IMR-90 (cell line): ENCODE measurements at regions not wholly inside any gene's neighbourhood (a gene's known extent, or its start where the extent isn't known, plus 50 kb on each side); places are given as distances from the start of the nearest gene placed in this dataset.

Experiments used
- ATAC-seq: fragments of 200-7000 bp; cut with Tn5 transposase; 2 replicates; pipeline ENCODE4 v1.9.1; 2020; ENCODE audit warnings: low read depth, mild to moderate bottlenecking, moderate library complexity
- BruUV-seq: library from RNA; stranded (reverse); fragments of 400-500 nt; replicated peaks from 2 replicates; lab custom pipeline; 2021; lab: Mats Ljungman, UMichigan
- CTCF ChIA-PET: fragments of 300-600 bp; formaldehyde crosslinking; extraction: SDS; loops from one replicate; lab custom pipeline; 2021; ENCODE audit warnings: antibody characterized with exemption; lab: Yijun Ruan, JAX
- POLR2A ChIA-PET: fragments of 300-600 bp; sonication (Branson Sonifier 250); formaldehyde crosslinking; loops from one replicate; lab custom pipeline; 2022; ENCODE audit warnings: antibody characterized with exemption; ENCODE audit not compliant: unreplicated experiment; lab: Charles Lee
- DNase-seq: peaks from one replicate; pipeline ENCODE4 v3.0.0; 2013
- H2AFZ ChIP-seq: replicated peaks from 2 replicates; pipeline ENCODE3; 2013; ENCODE audit warnings: low read length, mild to moderate bottlenecking; ENCODE audit not compliant: poor library complexity
- H2AK5ac ChIP-seq: 2 replicates; pipeline ENCODE4 v1.6.1; 2013; ENCODE audit warnings: low read depth, low read length, inconsistent platforms
- H2AK9ac ChIP-seq: replicated peaks from 2 replicates; pipeline ENCODE3; 2013; ENCODE audit warnings: mild to moderate bottlenecking, low read depth, low read length, moderate library complexity; ENCODE audit not compliant: poor library complexity
- H2BK120ac ChIP-seq: 2 replicates; pipeline ENCODE4 v1.6.1; 2013; ENCODE audit warnings: low read depth, low read length, inconsistent platforms
- H2BK15ac ChIP-seq: 3 replicates; pipeline ENCODE4 v1.6.1; 2013; ENCODE audit warnings: low read depth, low read length, inconsistent platforms
- H2BK20ac ChIP-seq: 2 replicates; pipeline ENCODE4 v1.6.1; 2013; ENCODE audit warnings: low read depth, mild to moderate bottlenecking, inconsistent platforms, low read length, moderate library complexity
- H2BK5ac ChIP-seq: 2 replicates; pipeline ENCODE4 v1.6.1; 2013; ENCODE audit warnings: mild to moderate bottlenecking, low read depth, low read length, inconsistent platforms; ENCODE audit not compliant: poor library complexity, severe bottlenecking
- H3K14ac ChIP-seq: replicated peaks from 2 replicates; pipeline ENCODE4 v1.6.1; 2013; ENCODE audit warnings: low read depth, low read length, inconsistent platforms
- H3K18ac ChIP-seq: 2 replicates; pipeline ENCODE4 v1.6.1; 2013; ENCODE audit warnings: low read depth, low read length, control low read depth
- H3K23ac ChIP-seq: 2 replicates; pipeline ENCODE4 v1.6.1; 2013; ENCODE audit warnings: low read depth, low read length, inconsistent platforms
- H3K27ac ChIP-seq: 2 replicates; pipeline ENCODE4 v1.5.1; 2013; ENCODE audit warnings: mild to moderate bottlenecking, control low read depth, low read length; ENCODE audit not compliant: insufficient read depth
- H3K27me3 ChIP-seq: 2 replicates; pipeline ENCODE4 v1.6.1; 2013; ENCODE audit warnings: low read length; ENCODE audit not compliant: control insufficient read depth, insufficient read depth
- H3K36me3 ChIP-seq: 2 replicates; pipeline ENCODE4 v1.6.1; 2013; ENCODE audit warnings: low read length, mixed read lengths; ENCODE audit not compliant: control insufficient read depth, insufficient read depth
- H3K4ac ChIP-seq: 2 replicates; pipeline ENCODE4 v1.6.1; 2013; ENCODE audit warnings: low read depth, low read length, inconsistent platforms
- H3K4me1 ChIP-seq: 2 replicates; pipeline ENCODE4 v1.6.1; 2013; ENCODE audit warnings: low read length, mixed read lengths; ENCODE audit not compliant: control insufficient read depth, insufficient read depth
- H3K4me2 ChIP-seq: 2 replicates; pipeline ENCODE4 v1.6.1; 2013; ENCODE audit warnings: low read depth, mild to moderate bottlenecking, control low read depth, low read length, moderate library complexity
- H3K4me3 ChIP-seq: 2 replicates; pipeline ENCODE4 v1.5.1; 2013; ENCODE audit warnings: low read depth, mild to moderate bottlenecking, control low read depth, low read length, moderate library complexity; ENCODE audit not compliant: insufficient read depth
- H3K56ac ChIP-seq: 2 replicates; pipeline ENCODE4 v1.6.1; 2013; ENCODE audit warnings: low read length, inconsistent platforms; ENCODE audit not compliant: insufficient read depth; ENCODE audit errors: extremely low read depth
- H3K79me1 ChIP-seq, 2 experiments: 2 replicates each; pipeline ENCODE4 v1.6.1; 2013; ENCODE audit warnings: low read length in 2 of 2, inconsistent platforms in 1 of 2, low read depth in 1 of 2
- H3K9ac ChIP-seq: 2 replicates; pipeline ENCODE4 v1.6.1; 2013; ENCODE audit warnings: low read depth, low read length, control low read depth
- H3K9me1 ChIP-seq: 2 replicates; pipeline ENCODE4 v1.6.1; 2013; ENCODE audit warnings: low read length, inconsistent platforms; ENCODE audit not compliant: insufficient read depth
- H3K9me3 ChIP-seq: 2 replicates; pipeline ENCODE4 v1.6.1; 2013; ENCODE audit warnings: low read length; ENCODE audit not compliant: control insufficient read depth, insufficient read depth
- H4K20me1 ChIP-seq: 2 replicates; pipeline ENCODE4 v1.6.1; 2013; ENCODE audit warnings: low read length, inconsistent platforms; ENCODE audit not compliant: insufficient read depth
- H4K5ac ChIP-seq: 2 replicates; pipeline ENCODE4 v1.6.1; 2013; ENCODE audit warnings: mild to moderate bottlenecking, low read depth, low read length, control low read depth
- H4K8ac ChIP-seq, 2 experiments: 2 replicates each; pipeline ENCODE4 v1.6.1; 2013; ENCODE audit warnings: low read depth in 2 of 2, low read length in 2 of 2, control low read depth in 1 of 2, inconsistent platforms in 1 of 2
- H4K91ac ChIP-seq: 2 replicates; pipeline ENCODE4 v1.6.1; 2013; ENCODE audit warnings: low read depth, low read length, inconsistent platforms; ENCODE audit not compliant: insufficient read depth
- BHLHE40 ChIP-seq: fragments of 150-350 bp; IDR thresholded peaks from 2 replicates; pipeline ENCODE4 v1.6.1; 2016; ENCODE audit warnings: mild to moderate bottlenecking, low read depth, low read length
- CEBPB ChIP-seq: IDR thresholded peaks from 2 replicates; pipeline ENCODE4 v1.6.1; 2012; ENCODE audit warnings: low read depth, low read length, improper control_type of control experiment
- CHD1 ChIP-seq: IDR thresholded peaks from 2 replicates; pipeline ENCODE4 v1.6.1; 2012; ENCODE audit warnings: low read depth, low read length, improper control_type of control experiment
- MAFK ChIP-seq: IDR thresholded peaks from 2 replicates; pipeline ENCODE4 v1.6.1; 2012; ENCODE audit warnings: low read depth, low read length, improper control_type of control experiment
- MAZ ChIP-seq: IDR thresholded peaks from 2 replicates; pipeline ENCODE4 v1.6.1; 2012; ENCODE audit warnings: low read depth, mild to moderate bottlenecking, low read length, improper control_type of control experiment, moderate library complexity, borderline replicate concordance
- RFX5 ChIP-seq: IDR thresholded peaks from 2 replicates; pipeline ENCODE4 v1.8.0; 2012; ENCODE audit warnings: low read depth, mild to moderate bottlenecking, low read length, moderate library complexity
- WGBS, 2 experiments: methylation state at CpG; one replicate each; pipeline versions ENCODE4 v1.1.5 to v1.1.7; 2013; ENCODE audit warnings: missing lambda C conversion rate in 2 of 2; ENCODE audit not compliant: insufficient read length in 1 of 2; ENCODE audit errors: extremely low coverage in 2 of 2; 5-methylcytosine and 5-hydroxymethylcytosine counted together
- dilution Hi-C: fragments of 300-500 bp; cut with HindIII; formaldehyde crosslinking; loops from one replicate; pipeline ENCODE4 v1.14.3; 2018; ENCODE audit warnings: low sequenced_read_pairs; ENCODE audit not compliant: unreplicated experiment
- in situ Hi-C: fragments of 300-500 bp; cut with MboI; formaldehyde crosslinking; loops from 3 replicates; pipeline ENCODE4 v1.14.3; 2019; ENCODE audit warnings: low sequenced_read_pairs, inconsistent platforms, mixed read lengths
- intact Hi-C: fragments of 100-400 bp; cut with micrococcal nuclease; formaldehyde crosslinking; loops from 2 replicates; pipeline ENCODE4 v1.10.0; 2022
- TF ChIP-seq, protein P1 (sequence below): fragments of 150-350 bp; IDR thresholded peaks from 2 replicates; pipeline ENCODE4 v1.6.1; 2017; ENCODE audit warnings: mild to moderate bottlenecking, antibody characterized with exemption, low read length, low read depth

DNA sequence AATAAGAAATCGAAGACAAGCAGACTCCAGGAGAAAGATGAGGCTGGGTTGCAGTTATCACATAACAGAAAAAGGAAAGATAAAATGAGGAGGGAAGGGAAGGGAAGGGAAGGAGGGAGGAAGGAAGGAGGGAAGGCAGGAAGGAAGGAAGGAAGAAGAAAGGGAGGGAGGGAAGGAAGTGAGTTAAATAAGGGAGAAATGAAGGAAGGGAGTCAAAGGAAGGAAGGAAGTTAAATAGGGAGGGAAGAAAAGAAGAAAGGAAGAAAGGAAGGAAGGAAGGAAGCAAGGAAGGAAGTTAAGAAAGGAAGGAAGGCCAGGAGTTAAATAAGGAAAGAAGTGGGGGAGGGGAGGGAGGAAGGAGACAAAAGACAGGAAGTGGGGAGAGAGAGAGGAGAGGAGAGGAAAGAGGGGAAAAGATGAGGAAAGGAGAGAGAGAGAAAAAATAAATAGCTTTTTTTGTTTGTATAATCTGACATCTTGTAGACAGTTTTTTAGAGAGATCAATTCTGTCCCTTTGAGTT, 679.6 kb downstream of the HS3ST4 start:
- dilution Hi-C loops = no loop called here
- H3K18ac ChIP-seq = no peak overlapping the region
- H3K23ac ChIP-seq = no peak overlapping the region
- DNase-seq (no peak), ATAC-seq (no peak)
- no peak overlapping the region for H3K56ac ChIP-seq
- H3K9ac ChIP-seq = no peak overlapping the region
- ChIA-PET CTCF (no interaction called here), POLR2A (no interaction called here)
- H3K36me3 ChIP-seq = no peaks in the 10 kb centered on the region
- no peak overlapping the region for H2AK9ac ChIP-seq
- H4K8ac ChIP-seq = no peak overlapping the region
- TF ChIP-seq MAFK (no peak), BHLHE40 (no peak), RFX5 (no peak), MAZ (no peak), CEBPB (no peak), CHD1 (no peak)
- TF ChIP-seq, protein P1, sequence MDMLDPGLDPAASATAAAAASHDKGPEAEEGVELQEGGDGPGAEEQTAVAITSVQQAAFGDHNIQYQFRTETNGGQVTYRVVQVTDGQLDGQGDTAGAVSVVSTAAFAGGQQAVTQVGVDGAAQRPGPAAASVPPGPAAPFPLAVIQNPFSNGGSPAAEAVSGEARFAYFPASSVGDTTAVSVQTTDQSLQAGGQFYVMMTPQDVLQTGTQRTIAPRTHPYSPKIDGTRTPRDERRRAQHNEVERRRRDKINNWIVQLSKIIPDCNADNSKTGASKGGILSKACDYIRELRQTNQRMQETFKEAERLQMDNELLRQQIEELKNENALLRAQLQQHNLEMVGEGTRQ = no peak
- no peaks in the 10 kb centered on the region for H3K79me1 ChIP-seq
- H2BK20ac ChIP-seq = no peak overlapping the region
- H3K4ac ChIP-seq = no peak overlapping the region
- in situ Hi-C loops = no loop called here
- no peaks in the 10 kb centered on the region for H3K9me1 ChIP-seq
- intact Hi-C loops = no loop called here
- H2BK120ac ChIP-seq = no peak overlapping the region
- peaks cover 11% of the 10 kb centered on the region for H3K9me3 ChIP-seq
- H3K14ac ChIP-seq = no peak overlapping the region
- no peak overlapping the region for H2AK5ac ChIP-seq
- no peak overlapping the region for H2BK5ac ChIP-seq
- no CpG with 5 or more reads among the region's 1 CpG for WGBS, 2 experiments
- H3K4me1 ChIP-seq = no peaks in the 10 kb centered on the region
- no peak overlapping the region for H2AFZ ChIP-seq
- no peak overlapping the region for H4K91ac ChIP-seq
- H3K4me2 ChIP-seq = no peak overlapping the region
- BruUV-seq = no TSS peak
- H4K5ac ChIP-seq = no peak overlapping the region
- no peaks in the 10 kb centered on the region for H4K20me1 ChIP-seq
- H3K27me3 ChIP-seq = no peaks in the 10 kb centered on the region
- no peak overlapping the region for H3K4me3 ChIP-seq
- no peak overlapping the region for H3K27ac ChIP-seq
- H2BK15ac ChIP-seq = no peak overlapping the region
